ENCODE measurements at regions not wholly inside any gene's neighbourhood (a gene's known extent, or its start where the extent isn't known, plus 50 kb on each side); places are given as distances from the start of the nearest gene placed in this dataset.
"Not testable (repeated sequence)": the region's sequence is repeated elsewhere in the genome, so short reads cannot be mapped to it uniquely, and the experiment has no call there.

GRCh38 chr1:54471588-54471987 is 65.4 kb upstream of the SSBP3 start:
- WGBS, 2 donors: 68 to 84% methylated on average over 7 of the region's 7 CpGs
- intact Hi-C loops (cut with DNase I; ENCODE audit: low total_unique reads): no loop called here
- TF ChIP-seq POLR2A (IDR thresholded peaks at IDR 0.05) (no peak), CTCF (IDR thresholded peaks at IDR 0.05) (no peak)
- H3K4me3 ChIP-seq (ENCODE audit: low read depth, poor library complexity, severe bottlenecking): no peak overlapping the region
- no peak for DNase-seq (ENCODE audit: low spot score in 2 of 2)

DNA sequence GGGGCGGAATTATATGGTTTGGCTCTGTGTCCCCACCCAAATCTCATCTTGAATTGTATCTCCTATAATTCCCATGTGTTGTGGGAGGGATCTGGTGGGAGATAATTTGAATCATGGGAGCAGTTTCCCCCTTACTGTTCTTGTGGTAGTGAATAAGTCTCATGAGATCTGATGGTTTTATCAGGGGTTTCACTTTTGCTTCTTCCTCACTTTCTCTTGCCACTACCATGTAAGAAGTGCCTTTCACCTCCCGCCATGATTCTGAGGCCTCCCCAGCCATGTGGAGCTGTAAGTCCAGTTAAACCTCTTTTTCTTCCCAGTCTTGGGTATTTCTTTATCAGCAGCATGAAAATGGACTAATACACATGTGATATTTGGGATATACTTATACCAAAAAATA is 63.2 kb upstream of the SSBP3 start:
- DNase-seq (ENCODE audit: low spot score in 2 of 2); intact Hi-C loops (cut with DNase I; ENCODE audit: low total_unique reads); H3K4me3 ChIP-seq (ENCODE audit: low read depth, poor library complexity, severe bottlenecking): not testable (repeated sequence)
- 90 to 94% methylated on average over 2 of the region's 2 CpGs for WGBS, 2 donors

GRCh38 chr1:54468288-54469084 is 62.3 kb upstream of the SSBP3 start:
- H3K4me3 ChIP-seq (ENCODE audit: low read depth, poor library complexity, severe bottlenecking); DNase-seq (ENCODE audit: low spot score in 2 of 2); intact Hi-C loops (cut with DNase I; ENCODE audit: low total_unique reads): not testable (repeated sequence)
- WGBS, 2 donors: 92 to 98% methylated on average over 5 of the region's 5 CpGs

DNA sequence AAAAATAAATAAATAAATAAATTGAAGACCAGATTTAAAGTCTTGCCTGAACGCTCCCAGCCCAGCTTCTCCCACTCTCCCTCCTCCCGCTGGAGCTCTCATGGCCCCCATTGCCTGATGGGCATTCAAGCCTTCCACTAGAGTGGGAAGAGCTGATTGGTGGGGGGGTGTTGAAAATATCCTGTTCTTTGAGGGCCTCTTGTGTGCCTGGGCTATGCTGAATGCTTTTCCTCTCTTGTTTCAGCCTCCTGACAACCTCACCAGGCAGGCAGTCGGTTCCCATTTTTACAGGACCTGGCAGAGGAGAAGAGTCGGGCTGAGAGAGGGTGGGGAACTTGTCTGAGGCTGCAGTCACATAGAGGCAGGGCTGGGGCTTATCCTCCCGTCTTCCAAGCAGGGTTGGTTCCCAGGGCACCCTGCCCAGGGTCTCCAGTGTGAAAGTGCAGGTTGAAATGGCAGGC is 59.2 kb upstream of the SSBP3 start:
- no peak overlapping the region for H3K4me3 ChIP-seq (ENCODE audit: low read depth, poor library complexity, severe bottlenecking)
- DNase-seq (ENCODE audit: low spot score in 2 of 2): no peak
- TF ChIP-seq CTCF (IDR thresholded peaks at IDR 0.05) (no peak), POLR2A (IDR thresholded peaks at IDR 0.05) (no peak)
- intact Hi-C loops (cut with DNase I; ENCODE audit: low total_unique reads): no loop called here
- 43 to 46% methylated on average over 5 of the region's 5 CpGs for WGBS, 2 donors

DNA sequence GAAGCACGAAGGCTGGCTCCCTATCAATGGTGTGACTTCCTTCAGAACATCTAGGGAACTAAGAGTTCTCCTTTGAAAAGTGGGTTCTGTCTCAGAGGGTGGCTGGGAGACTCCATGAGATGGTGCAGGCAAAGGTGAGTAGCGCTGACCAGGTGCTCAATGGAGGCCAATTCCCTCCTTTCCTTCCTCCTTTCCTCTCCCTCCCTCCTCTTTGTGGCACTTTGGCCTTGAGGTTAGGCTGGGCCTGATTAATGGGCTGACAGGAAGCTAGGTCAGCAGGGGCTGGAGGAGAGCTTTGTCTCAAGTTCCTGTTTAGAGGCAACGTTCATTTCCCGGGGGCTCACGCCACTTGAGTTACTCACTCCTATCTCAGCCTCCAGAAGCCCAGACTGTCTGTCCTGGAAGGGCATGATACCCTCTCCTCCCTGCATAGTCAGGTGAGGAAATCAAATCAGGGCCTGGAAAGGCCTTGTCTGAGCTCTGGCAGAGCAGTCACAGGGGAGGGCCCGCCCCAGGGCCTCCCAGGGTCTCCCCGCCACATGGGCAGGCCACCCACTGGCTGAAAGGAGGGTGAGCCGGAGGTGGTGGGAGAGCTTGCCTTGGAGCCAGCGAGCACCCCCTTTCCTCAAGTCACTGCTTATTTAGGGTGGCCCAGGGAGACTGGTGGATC is 58.4 kb upstream of the SSBP3 start:
- TF ChIP-seq POLR2A (IDR thresholded peaks at IDR 0.05) (no peak), CTCF (IDR thresholded peaks at IDR 0.05) (no peak)
- no peak for DNase-seq (ENCODE audit: low spot score in 2 of 2)
- H3K4me3 ChIP-seq (ENCODE audit: low read depth, poor library complexity, severe bottlenecking): no peak overlapping the region
- intact Hi-C loops (cut with DNase I; ENCODE audit: low total_unique reads): no loop called here
- WGBS, 2 donors: 78 to 83% methylated on average over 9 of the region's 9 CpGs

DNA sequence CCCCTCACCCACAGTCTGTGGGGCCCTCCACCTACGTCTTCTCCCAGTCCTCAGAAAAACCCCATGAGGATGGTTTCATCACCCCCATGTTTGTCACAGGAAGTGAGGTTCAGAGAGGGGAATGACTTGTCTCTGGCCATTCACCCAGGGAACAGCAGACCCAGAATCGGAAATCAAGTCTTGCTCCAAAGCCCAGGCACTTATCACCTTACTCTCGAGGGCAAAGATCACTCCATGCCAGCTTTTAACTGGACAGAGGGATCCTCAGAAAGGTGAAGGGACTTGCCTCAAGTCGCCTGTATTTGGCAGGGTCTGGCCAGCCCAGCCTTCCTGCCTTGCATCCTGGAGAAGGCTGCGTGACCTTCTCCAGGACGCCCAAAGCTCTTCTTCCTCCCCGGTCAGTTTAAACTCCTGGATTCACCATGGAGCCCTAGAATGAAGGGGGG is 57.9 kb upstream of the SSBP3 start:
- no peak overlapping the region for H3K4me3 ChIP-seq (ENCODE audit: low read depth, poor library complexity, severe bottlenecking)
- intact Hi-C loops (cut with DNase I; ENCODE audit: low total_unique reads): no loop called here
- TF ChIP-seq POLR2A (IDR thresholded peaks at IDR 0.05) (no peak), CTCF (IDR thresholded peaks at IDR 0.05) (no peak)
- WGBS, 2 donors: 88 to 90% methylated on average over 7 of the region's 7 CpGs
- DNase-seq (ENCODE audit: low spot score in 2 of 2): no peak

Measured in lower leg skin (tissue), 4 donors.